Activated T-cell treated with anti-CD3 and anti-CD28 coated beads, Interleukin-2, amount 50 U/mL, for 24 hours (primary cell): ENCODE measurements at regions not wholly inside any gene's neighbourhood (a gene's known extent, or its start where the extent isn't known, plus 50 kb on each side); places are given as distances from the start of the nearest gene placed in this dataset.

Experiments used
- DNase-seq: peaks from one replicate; pipeline ENCODE4 v3.0.0-alpha.2; 2020
- H3K27ac Mint-ChIP-seq: 2 replicates; pipeline ENCODE4 v1.8.0; 2020; ENCODE audit warnings: mild to moderate bottlenecking, mixed read lengths
- H3K27me3 Mint-ChIP-seq: 2 replicates; pipeline ENCODE4 v1.8.0; 2020; ENCODE audit warnings: mixed read lengths
- H3K36me3 Mint-ChIP-seq: 2 replicates; pipeline ENCODE4 v1.8.0; 2020; ENCODE audit warnings: low read depth, mixed read lengths
- H3K4me1 Mint-ChIP-seq: 2 replicates; pipeline ENCODE4 v1.8.0; 2020; ENCODE audit warnings: low read depth, mixed read lengths
- H3K4me3 Mint-ChIP-seq: 2 replicates; pipeline ENCODE4 v1.8.0; 2020; ENCODE audit warnings: mild to moderate bottlenecking, moderate library complexity, mixed read lengths
- H3K9me3 Mint-ChIP-seq: 2 replicates; pipeline ENCODE4 v1.8.0; 2020; ENCODE audit warnings: mixed read lengths

- H3K36me3 Mint-ChIP-seq = no peaks in the 10 kb centered on the region
Measured at GRCh38 chr12:34526946-34527345, 504.6 kb downstream of the ALG10 start.

GRCh38 chr12:34547276-34547675, 525.0 kb downstream of the ALG10 start:
- peaks cover 50% of the 10 kb centered on the region for H3K9me3 Mint-ChIP-seq
- DNase-seq = no peak
- H3K36me3 Mint-ChIP-seq = peaks cover 21% of the 10 kb centered on the region
- no peaks in the 10 kb centered on the region for H3K27me3 Mint-ChIP-seq
- no peaks in the 10 kb centered on the region for H3K4me1 Mint-ChIP-seq
- H3K27ac Mint-ChIP-seq = no peak overlapping the region
- no peak overlapping the region for H3K4me3 Mint-ChIP-seq

More at GRCh38 chr12:34526946-34527345, 504.6 kb downstream of the ALG10 start:
- no peak for DNase-seq
- H3K27me3 Mint-ChIP-seq = no peaks in the 10 kb centered on the region
- no peak overlapping the region for H3K4me3 Mint-ChIP-seq
- H3K27ac Mint-ChIP-seq = no peak overlapping the region
- no peaks in the 10 kb centered on the region for H3K4me1 Mint-ChIP-seq
- H3K9me3 Mint-ChIP-seq = peaks cover 45% of the 10 kb centered on the region

GRCh38 chr12:34591966-34592365, 569.7 kb downstream of the ALG10 start:
- H3K4me1 Mint-ChIP-seq = no peaks in the 10 kb centered on the region
- no peak overlapping the region for H3K27ac Mint-ChIP-seq
- peaks cover 19% of the 10 kb centered on the region for H3K36me3 Mint-ChIP-seq
- peaks cover 66% of the 10 kb centered on the region for H3K9me3 Mint-ChIP-seq
- H3K27me3 Mint-ChIP-seq = no peaks in the 10 kb centered on the region
- DNase-seq = no peak
- no peak overlapping the region for H3K4me3 Mint-ChIP-seq

- Mint-ChIP-seq H3K27ac (no peak overlapping the region), H3K9me3 (peaks cover 58% of the 10 kb centered on the region), H3K4me3 (no peak overlapping the region), H3K4me1 (no peaks in the 10 kb centered on the region), H3K36me3 (peaks cover 20% of the 10 kb centered on the region), H3K27me3 (no peaks in the 10 kb centered on the region)
- peak; percentile 9 for DNase-seq
Measured at GRCh38 chr12:34595749-34596733, 573.7 kb downstream of the ALG10 start.

- peak; percentile 7 for DNase-seq
- Mint-ChIP-seq H3K4me3 (no peak overlapping the region), H3K36me3 (peaks cover 16% of the 10 kb centered on the region), H3K9me3 (peaks cover 58% of the 10 kb centered on the region), H3K4me1 (no peaks in the 10 kb centered on the region), H3K27ac (no peak overlapping the region), H3K27me3 (no peaks in the 10 kb centered on the region)
Measured at GRCh38 chr12:34597548-34598351, 575.5 kb downstream of the ALG10 start.

- H3K4me1 Mint-ChIP-seq = no peaks in the 10 kb centered on the region
- no peak overlapping the region for H3K27ac Mint-ChIP-seq
- peaks cover 15% of the 10 kb centered on the region for H3K36me3 Mint-ChIP-seq
- peaks cover 59% of the 10 kb centered on the region for H3K9me3 Mint-ChIP-seq
- no peak for DNase-seq
- H3K27me3 Mint-ChIP-seq = no peaks in the 10 kb centered on the region
- H3K4me3 Mint-ChIP-seq = no peak overlapping the region
Measured at GRCh38 chr12:34598352-34598827, 576.1 kb downstream of the ALG10 start.

GRCh38 chr12:34598851-34599529, 576.7 kb downstream of the ALG10 start:
- Mint-ChIP-seq H3K36me3 (peaks cover 13% of the 10 kb centered on the region), H3K27me3 (no peaks in the 10 kb centered on the region), H3K4me3 (no peak overlapping the region), H3K4me1 (no peaks in the 10 kb centered on the region), H3K27ac (no peak overlapping the region), H3K9me3 (peaks cover 54% of the 10 kb centered on the region)
- DNase-seq = no peak

- H3K4me3 Mint-ChIP-seq = no peak overlapping the region
- no peak for DNase-seq
- H3K27me3 Mint-ChIP-seq = no peaks in the 10 kb centered on the region
- H3K27ac Mint-ChIP-seq = no peak overlapping the region
- no peaks in the 10 kb centered on the region for H3K4me1 Mint-ChIP-seq
- peaks cover 10% of the 10 kb centered on the region for H3K36me3 Mint-ChIP-seq
- H3K9me3 Mint-ChIP-seq = peaks cover 53% of the 10 kb centered on the region
Measured at GRCh38 chr12:34599530-34600513, 577.5 kb downstream of the ALG10 start.

GRCh38 chr12:34600592-34601462, 578.5 kb downstream of the ALG10 start:
- no peak overlapping the region for H3K4me3 Mint-ChIP-seq
- DNase-seq = no peak
- H3K36me3 Mint-ChIP-seq = peaks cover 5% of the 10 kb centered on the region
- no peaks in the 10 kb centered on the region for H3K27me3 Mint-ChIP-seq
- H3K4me1 Mint-ChIP-seq = no peaks in the 10 kb centered on the region
- peaks cover 43% of the 10 kb centered on the region for H3K9me3 Mint-ChIP-seq
- H3K27ac Mint-ChIP-seq = no peak overlapping the region

- peaks cover 46% of the 10 kb centered on the region for H3K9me3 Mint-ChIP-seq
- H3K4me1 Mint-ChIP-seq = no peaks in the 10 kb centered on the region
- DNase-seq = no peak
- no peak overlapping the region for H3K27ac Mint-ChIP-seq
- H3K27me3 Mint-ChIP-seq = no peaks in the 10 kb centered on the region
- peaks cover 5% of the 10 kb centered on the region for H3K36me3 Mint-ChIP-seq
- no peak overlapping the region for H3K4me3 Mint-ChIP-seq
Measured at GRCh38 chr12:34601689-34602088, 579.4 kb downstream of the ALG10 start.

- H3K27me3 Mint-ChIP-seq = no peaks in the 10 kb centered on the region
- no peak overlapping the region for H3K4me3 Mint-ChIP-seq
- H3K4me1 Mint-ChIP-seq = no peaks in the 10 kb centered on the region
- H3K36me3 Mint-ChIP-seq = peaks cover 5% of the 10 kb centered on the region
- peak; percentile 14 for DNase-seq
- peaks cover 46% of the 10 kb centered on the region for H3K9me3 Mint-ChIP-seq
- H3K27ac Mint-ChIP-seq = no peak overlapping the region
Measured at GRCh38 chr12:34602213-34602940, 580.1 kb downstream of the ALG10 start.

GRCh38 chr12:34603382-34604035, 581.2 kb downstream of the ALG10 start:
- DNase-seq = no peak
- Mint-ChIP-seq H3K9me3 (peaks cover 41% of the 10 kb centered on the region), H3K4me3 (no peak overlapping the region), H3K27me3 (no peaks in the 10 kb centered on the region), H3K27ac (no peak overlapping the region), H3K4me1 (no peaks in the 10 kb centered on the region), H3K36me3 (peaks cover 2% of the 10 kb centered on the region)
